Common myeloid progenitor, CD34-positive (primary cell): ENCODE measurements at regions not wholly inside any gene's neighbourhood (a gene's known extent, or its start where the extent isn't known, plus 50 kb on each side); places are given as distances from the start of the nearest gene placed in this dataset.

Experiments used
- CTCF ChIA-PET: fragments of 350-600 bp; sonication (Branson Sonifier 250); formaldehyde crosslinking; loops from one replicate; lab custom pipeline; 2021; ENCODE audit warnings: antibody characterized with exemption; lab: Charles Lee
- POLR2A ChIA-PET: fragments of 350-600 bp; sonication (Branson Sonifier 250); formaldehyde crosslinking; loops from one replicate; lab custom pipeline; 2021; ENCODE audit warnings: antibody characterized with exemption; lab: Charles Lee
- DNase-seq, 3 donors: peaks; one replicate each; pipeline versions ENCODE4 v3.0.0 to v3.0.0-alpha.2; 2013
- H3K27ac ChIP-seq, 2 experiments: 1 replicate in 1 of 2; 2 replicates in 1 of 2; pipeline ENCODE4 v1.7.0; 2013; ENCODE audit warnings: inconsistent platforms in 2 of 2, low read length in 2 of 2, mild to moderate bottlenecking in 2 of 2, low read depth in 1 of 2, moderate library complexity in 1 of 2; ENCODE audit not compliant: severe bottlenecking in 2 of 2, insufficient read depth in 1 of 2, poor library complexity in 1 of 2
- H3K27me3 ChIP-seq, 5 experiments: replicated peaks in 2 of 5; 1 replicate in 3 of 5; 2 replicates in 2 of 5; pipeline versions ENCODE4 v1.6.1 to v1.7.0; 2013; ENCODE audit warnings: low read length in 4 of 5, mild to moderate bottlenecking in 2 of 5, moderate library complexity in 2 of 5, inconsistent platforms in 1 of 5; ENCODE audit not compliant: insufficient read depth in 5 of 5, control insufficient read depth in 4 of 5
- H3K36me3 ChIP-seq, 4 experiments: 1 replicate in 2 of 4; 2 replicates in 2 of 4; pipeline versions ENCODE4 v1.6.1 to v1.7.0; 2013; ENCODE audit warnings: low read length in 3 of 4, control low read depth in 1 of 4, mild to moderate bottlenecking in 1 of 4; ENCODE audit not compliant: control insufficient read depth in 4 of 4, insufficient read depth in 4 of 4
- H3K4me1 ChIP-seq, 4 experiments: 1 replicate in 3 of 4; 2 replicates in 1 of 4; pipeline versions ENCODE4 v1.6.1 to v1.7.1; 2013; ENCODE audit warnings: low read length in 3 of 4, mild to moderate bottlenecking in 3 of 4, control low read depth in 1 of 4, inconsistent platforms in 1 of 4, moderate library complexity in 1 of 4; ENCODE audit not compliant: control insufficient read depth in 4 of 4, insufficient read depth in 4 of 4; ENCODE audit errors: control extremely low read depth in 1 of 4
- H3K4me3 ChIP-seq, 7 experiments: 1 replicate in 4 of 7; 2 replicates in 3 of 7; pipeline versions ENCODE4 v1.5.1 to v1.7.0; 2013; ENCODE audit warnings: mild to moderate bottlenecking in 7 of 7, low read length in 6 of 7, moderate library complexity in 6 of 7, inconsistent platforms in 2 of 7, low read depth in 2 of 7, control low read depth in 1 of 7; ENCODE audit not compliant: insufficient read depth in 4 of 7, control insufficient read depth in 1 of 7; ENCODE audit errors: extremely low read depth in 1 of 7
- H3K9me3 ChIP-seq, 5 experiments: 1 replicate in 4 of 5; 2 replicates in 1 of 5; pipeline versions ENCODE4 v1.6.1 to v1.7.1; 2013; ENCODE audit warnings: low read length in 4 of 5, mild to moderate bottlenecking in 2 of 5, inconsistent platforms in 1 of 5, low read depth in 1 of 5, moderate library complexity in 1 of 5; ENCODE audit not compliant: control insufficient read depth in 4 of 5, insufficient read depth in 2 of 5; ENCODE audit errors: control extremely low read depth in 1 of 5
- WGBS: methylation state at CpG from one replicate; pipeline ENCODE4 v1.1.5; 2013; ENCODE audit not compliant: insufficient coverage; 5-methylcytosine and 5-hydroxymethylcytosine counted together

- H3K27me3 ChIP-seq = no peaks in the 10 kb centered on the region
- peaks cover 0 to 3% (median 0%) of the 10 kb centered on the region in 5 experiments for H3K9me3 ChIP-seq
- H3K27ac ChIP-seq = no peak overlapping the region
- ChIA-PET CTCF (no interaction called here), POLR2A (no interaction called here)
- H3K36me3 ChIP-seq = no peaks in the 10 kb centered on the region
- H3K4me1 ChIP-seq = peaks cover 0 to under 1% (median 0%) of the 10 kb centered on the region in 4 experiments
- no CpG with 5 or more reads among the region's 1 CpG for WGBS
- H3K4me3 ChIP-seq = no peak overlapping the region
- no peak for DNase-seq
Observed at GRCh38 chr13:73428706-73429105, 369.9 kb downstream of the KLF5 start.

GRCh38 chr13:73428137-73428536 lies 369.3 kb downstream of the KLF5 start:
- H3K27ac ChIP-seq = no peak overlapping the region
- CTCF ChIA-PET = no interaction called here
- DNase-seq = no peak
- no peaks in the 10 kb centered on the region for H3K27me3 ChIP-seq
- no peaks in the 10 kb centered on the region for H3K36me3 ChIP-seq
- POLR2A ChIA-PET = no interaction called here
- H3K9me3 ChIP-seq = peaks cover 0 to 3% (median 0%) of the 10 kb centered on the region in 5 experiments
- H3K4me1 ChIP-seq = no peaks in the 10 kb centered on the region
- no peak overlapping the region for H3K4me3 ChIP-seq
- 85% methylated on average over 3 of the region's 3 CpGs for WGBS

GRCh38 chr13:73422973-73423372 lies 364.2 kb downstream of the KLF5 start:
- CTCF ChIA-PET = no interaction called here

GRCh38 chr13:73421310-73421912 lies 362.6 kb downstream of the KLF5 start:
- ChIA-PET POLR2A (no interaction called here), CTCF (no interaction called here)
- 100% methylated on average over 2 of the region's 7 CpGs for WGBS
- Histone ChIP-seq H3K4me1 (no peaks in the 10 kb centered on the region), H3K27me3 (no peaks in the 10 kb centered on the region), H3K4me3 (no peak overlapping the region), H3K36me3 (no peaks in the 10 kb centered on the region), H3K27ac (no peak overlapping the region), H3K9me3 (no peaks in the 10 kb centered on the region)
- DNase-seq = no peak

More at GRCh38 chr13:73422973-73423372, 364.2 kb downstream of the KLF5 start:
- Histone ChIP-seq H3K9me3 (no peaks in the 10 kb centered on the region), H3K4me3 (no peak overlapping the region), H3K27ac (no peak overlapping the region), H3K4me1 (no peaks in the 10 kb centered on the region), H3K36me3 (no peaks in the 10 kb centered on the region), H3K27me3 (no peaks in the 10 kb centered on the region)
- WGBS = 100% methylated on average over 1 of the region's 2 CpGs
- no peak for DNase-seq
- POLR2A ChIA-PET = no interaction called here

- Histone ChIP-seq H3K36me3 (no peaks in the 10 kb centered on the region), H3K9me3 (no peaks in the 10 kb centered on the region), H3K4me3 (no peak overlapping the region), H3K4me1 (no peaks in the 10 kb centered on the region), H3K27me3 (no peaks in the 10 kb centered on the region), H3K27ac (no peak overlapping the region)
- CTCF ChIA-PET = interaction anchor here (1.5 kb wide), 1 partner anchor 360 kb away, joined by 3 read pairs; the partner anchor contains the start of gene KLF5
- POLR2A ChIA-PET = no interaction called here
- WGBS = no CpG with 5 or more reads among the region's 1 CpG
- DNase-seq = no peak
Observed at GRCh38 chr13:73419186-73419585, 360.4 kb downstream of the KLF5 start.

- ChIA-PET POLR2A (no interaction called here), CTCF (interaction anchor here (0.7 to 2.3 kb wide), 6 partner anchors 12 to 602 kb away, joined by 3 to 5 read pairs (median 4); no protein-coding TSS in a partner anchor)
- 94% methylated on average over 8 of the region's 13 CpGs for WGBS
- Histone ChIP-seq H3K27me3 (no peaks in the 10 kb centered on the region), H3K9me3 (no peaks in the 10 kb centered on the region), H3K4me3 (no peak overlapping the region), H3K27ac (no peak overlapping the region), H3K4me1 (no peaks in the 10 kb centered on the region), H3K36me3 (no peaks in the 10 kb centered on the region)
- peak; percentile 21 to 45 (median 36) for DNase-seq
Observed at GRCh38 chr13:73417012-73417615, 358.3 kb downstream of the KLF5 start.

- ChIA-PET POLR2A (no interaction called here), CTCF (interaction anchor here (0.8 to 1.3 kb wide), 4 partner anchors 13 to 601 kb away, joined by 3 to 4 read pairs (median 3); no protein-coding TSS in a partner anchor)
- Histone ChIP-seq H3K4me1 (no peaks in the 10 kb centered on the region), H3K4me3 (no peak overlapping the region), H3K27ac (no peak overlapping the region), H3K9me3 (no peaks in the 10 kb centered on the region), H3K36me3 (no peaks in the 10 kb centered on the region), H3K27me3 (no peaks in the 10 kb centered on the region)
- no peak for DNase-seq
- WGBS = no CpG with 5 or more reads among the region's 1 CpG
Observed at GRCh38 chr13:73416093-73416492, 357.3 kb downstream of the KLF5 start.
